ENCODE measurements at regions not wholly inside any gene's neighbourhood (a gene's known extent, or its start where the extent isn't known, plus 50 kb on each side); places are given as distances from the start of the nearest gene placed in this dataset.
"Not testable (repeated sequence)": the region's sequence is repeated elsewhere in the genome, so short reads cannot be mapped to it uniquely, and the experiment has no call there.

- TF ChIP-seq IRF3 (IDR thresholded peaks at IDR 0.05): no peak
- TF ChIP-seq EED (IDR thresholded peaks at IDR 0.05; ENCODE audit: low read depth): no peak
- TF ChIP-seq BCL11A (IDR thresholded peaks at IDR 0.05; ENCODE audit: low read depth, low read length): no peak
- TF ChIP-seq PKNOX1 (IDR thresholded peaks at IDR 0.05): no peak
- no peak for TF ChIP-seq MAX (IDR thresholded peaks at IDR 0.05; ENCODE audit: low read depth, low read length)
- TF ChIP-seq MYC (IDR thresholded peaks at IDR 0.05; ENCODE audit: insufficient read depth, insufficient read length, insufficient replicate concordance, low read length, severe bottlenecking): no peak
These were observed 366.3 kb upstream of the FAR2 start (continued) for GRCh38 chr12:28782812-28783211.

GRCh38 chr12:28787151-28787550 lies 361.9 kb upstream of the FAR2 start:
- WGBS (ENCODE audit: insufficient coverage, insufficient replicate concordance, low lambda C conversion rate, missing lambda C conversion rate): 10% methylated on average over 2 of the region's 2 CpGs
- ChIA-PET RAD21 (ENCODE audit: unreplicated experiment) (no interaction called here), CTCF (interaction anchor here (1.3 kb wide), 1 partner anchor 85 kb away, joined by 4 read pairs; no protein-coding TSS in a partner anchor), SMC1A (ENCODE audit: uncharacterized antibody, unreplicated experiment) (interaction anchor here (0.7 kb wide), 1 partner anchor 16 kb away, joined by 3 read pairs; no protein-coding TSS in a partner anchor), POLR2A (no interaction called here)
- H3K4me1 ChIP-seq (ENCODE audit: control insufficient read depth, insufficient read depth, low read length): no peaks in the 10 kb centered on the region
- no peak overlapping the region for H3K9ac ChIP-seq (ENCODE audit: control insufficient read depth, insufficient read depth, low read length)
- TF ChIP-seq NR2F1 (conservative IDR thresholded peaks at IDR 0.05): no peak
- no peaks in the 10 kb centered on the region for H4K20me1 ChIP-seq (ENCODE audit: control insufficient read depth, insufficient read depth)
- H3K4me3 ChIP-seq: no peak overlapping the region
- no peaks in the 10 kb centered on the region for H3K36me3 ChIP-seq (ENCODE audit: control insufficient read depth in 2 of 2, insufficient read depth in 2 of 2, low read length in 1 of 2)
- no peaks in the 10 kb centered on the region for H3K9me3 ChIP-seq (replicated peaks; ENCODE audit: control insufficient read depth, insufficient read depth, low read length)
- no peak for FAIRE-seq
- H3K27ac ChIP-seq (ENCODE audit: control insufficient read depth, insufficient read depth): no peak overlapping the region
- no peak for DNase-seq (ENCODE audit: low read depth, low spot score)
- in situ Hi-C loops (cut with MboI): no loop called here
- no TSS peak for BruUV-seq (replicated peaks)
- no peak for ATAC-seq
- intact Hi-C loops (cut with micrococcal nuclease; ENCODE audit: unreplicated experiment): no loop called here
- H3K4me2 ChIP-seq (ENCODE audit: control insufficient read depth, insufficient read depth): no peak overlapping the region
- no peak overlapping the region for H2AFZ ChIP-seq (ENCODE audit: control insufficient read depth, low read depth, low read length)
- H3K27me3 ChIP-seq (replicated peaks in 1 of 2; ENCODE audit: control insufficient read depth in 2 of 2, insufficient read depth in 2 of 2, low read length in 1 of 2): no peaks in the 10 kb centered on the region
- H3K79me2 ChIP-seq (ENCODE audit: control insufficient read depth, insufficient read depth, low read length): no peaks in the 10 kb centered on the region

GRCh38 chr12:28788256-28788655 lies 360.8 kb upstream of the FAR2 start:
- H3K27ac ChIP-seq (ENCODE audit: control insufficient read depth, insufficient read depth); RAD21 ChIA-PET (ENCODE audit: unreplicated experiment); CTCF ChIA-PET; POLR2A ChIA-PET; FAIRE-seq; H3K9me3 ChIP-seq (replicated peaks; ENCODE audit: control insufficient read depth, insufficient read depth, low read length); H3K27me3 ChIP-seq (replicated peaks in 1 of 2; ENCODE audit: control insufficient read depth in 2 of 2, insufficient read depth in 2 of 2, low read length in 1 of 2); in situ Hi-C loops (cut with MboI); H4K20me1 ChIP-seq (ENCODE audit: control insufficient read depth, insufficient read depth); DNase-seq (ENCODE audit: low read depth, low spot score); H3K4me1 ChIP-seq (ENCODE audit: control insufficient read depth, insufficient read depth, low read length); H3K4me3 ChIP-seq; H2AFZ ChIP-seq (ENCODE audit: control insufficient read depth, low read depth, low read length); H3K9ac ChIP-seq (ENCODE audit: control insufficient read depth, insufficient read depth, low read length); H3K4me2 ChIP-seq (ENCODE audit: control insufficient read depth, insufficient read depth); H3K79me2 ChIP-seq (ENCODE audit: control insufficient read depth, insufficient read depth, low read length); H3K36me3 ChIP-seq (ENCODE audit: control insufficient read depth in 2 of 2, insufficient read depth in 2 of 2, low read length in 1 of 2); BruUV-seq (replicated peaks); intact Hi-C loops (cut with micrococcal nuclease; ENCODE audit: unreplicated experiment); SMC1A ChIA-PET (ENCODE audit: uncharacterized antibody, unreplicated experiment); ATAC-seq: not testable (repeated sequence)
